Thyroid gland (tissue), 4 donors: ENCODE measurements at regions not wholly inside any gene's neighbourhood (a gene's known extent, or its start where the extent isn't known, plus 50 kb on each side); places are given as distances from the start of the nearest gene placed in this dataset.

ENCODE experiments used
- DNase-seq, 2 donors: peaks; one replicate each; pipeline ENCODE4 v3.0.0-alpha.2; 2019
- H3K27ac ChIP-seq, 3 donors: fragments of 200-600 bp; sonication (generic); 1 replicate in 2 of 3; 2 replicates in 1 of 3; pipeline ENCODE4 v1.5.1; 2016 to 2019; ENCODE audit warnings: mild to moderate bottlenecking in 1 of 3, moderate library complexity in 1 of 3
- H3K27me3 ChIP-seq: fragments of 200-600 bp; sonication (generic); one replicate; pipeline ENCODE4 v1.5.1; 2019
- H3K36me3 ChIP-seq, 2 donors: fragments of 200-600 bp; sonication (generic); one replicate each; pipeline ENCODE4 v1.5.1; 2016 to 2019
- H3K4me1 ChIP-seq, 2 donors: fragments of 200-600 bp; sonication (generic); one replicate each; pipeline ENCODE4 v1.5.1; 2017 to 2019
- H3K4me3 ChIP-seq, 3 donors: fragments of 200-600 bp; sonication (generic); replicated peaks in 1 of 3; 1 replicate in 2 of 3; 2 replicates in 1 of 3; pipeline ENCODE4 v1.5.1; 2016; ENCODE audit warnings: mild to moderate bottlenecking in 1 of 3
- H3K9me3 ChIP-seq: fragments of 200-600 bp; sonication (generic); one replicate; pipeline ENCODE4 v1.5.1; 2017
- POLR2A ChIP-seq, 2 donors: fragments of 450-650 bp; IDR thresholded peaks; one replicate each; pipeline ENCODE4 v1.6.1; 2017; ENCODE audit warnings: antibody characterized with exemption in 2 of 2, mild to moderate bottlenecking in 2 of 2, moderate library complexity in 1 of 2
- WGBS, 2 donors: methylation state at CpG; one replicate each; pipeline ENCODE4 v1.1.5; 2017; 5-methylcytosine and 5-hydroxymethylcytosine counted together
- intact Hi-C: fragments of 100-400 bp; cut with DNase I; formaldehyde crosslinking; loops from one replicate; pipeline ENCODE4 v1.15.1; 2023
- TF ChIP-seq, protein P1 (sequence below), 6 experiments: fragments of 200-600 bp in 3 of 6; fragments of 450-650 bp in 3 of 6; sonication (generic) in 3 of 6; IDR thresholded peaks; one replicate each; pipeline ENCODE4 v1.5.1; 2016 to 2019; ENCODE audit warnings: antibody characterized with exemption in 6 of 6, mild to moderate bottlenecking in 2 of 6, inconsistent platforms in 1 of 6, moderate library complexity in 1 of 6

- TF ChIP-seq POLR2A (IDR thresholded peaks at IDR 0.05), result no peak
- intact Hi-C loops, result no loop called here
- no peaks in the 10 kb centered on the region for H3K27me3 ChIP-seq
- no peak overlapping the region for H3K27ac ChIP-seq
- no peak overlapping the region for H3K4me3 ChIP-seq
- WGBS, 2 donors, result 83 to 88% methylated on average over 2 of the region's 2 CpGs
- no peak for DNase-seq
- H3K4me1 ChIP-seq, result no peaks in the 10 kb centered on the region
- no peaks in the 10 kb centered on the region for H3K36me3 ChIP-seq
- no peaks in the 10 kb centered on the region for H3K9me3 ChIP-seq
These were observed 52.5 kb upstream of the C11orf58 start for GRCh38 chr11:16685914-16686313.

- Histone ChIP-seq H3K4me3 (no peak overlapping the region), H3K36me3 (no peaks in the 10 kb centered on the region), H3K4me1 (no peaks in the 10 kb centered on the region), H3K9me3 (no peaks in the 10 kb centered on the region), H3K27me3 (no peaks in the 10 kb centered on the region), H3K27ac (no peak overlapping the region)
- no peak for DNase-seq
- TF ChIP-seq, protein P1, sequence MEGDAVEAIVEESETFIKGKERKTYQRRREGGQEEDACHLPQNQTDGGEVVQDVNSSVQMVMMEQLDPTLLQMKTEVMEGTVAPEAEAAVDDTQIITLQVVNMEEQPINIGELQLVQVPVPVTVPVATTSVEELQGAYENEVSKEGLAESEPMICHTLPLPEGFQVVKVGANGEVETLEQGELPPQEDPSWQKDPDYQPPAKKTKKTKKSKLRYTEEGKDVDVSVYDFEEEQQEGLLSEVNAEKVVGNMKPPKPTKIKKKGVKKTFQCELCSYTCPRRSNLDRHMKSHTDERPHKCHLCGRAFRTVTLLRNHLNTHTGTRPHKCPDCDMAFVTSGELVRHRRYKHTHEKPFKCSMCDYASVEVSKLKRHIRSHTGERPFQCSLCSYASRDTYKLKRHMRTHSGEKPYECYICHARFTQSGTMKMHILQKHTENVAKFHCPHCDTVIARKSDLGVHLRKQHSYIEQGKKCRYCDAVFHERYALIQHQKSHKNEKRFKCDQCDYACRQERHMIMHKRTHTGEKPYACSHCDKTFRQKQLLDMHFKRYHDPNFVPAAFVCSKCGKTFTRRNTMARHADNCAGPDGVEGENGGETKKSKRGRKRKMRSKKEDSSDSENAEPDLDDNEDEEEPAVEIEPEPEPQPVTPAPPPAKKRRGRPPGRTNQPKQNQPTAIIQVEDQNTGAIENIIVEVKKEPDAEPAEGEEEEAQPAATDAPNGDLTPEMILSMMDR (IDR thresholded peaks at IDR 0.05), result no peak
- no peak for TF ChIP-seq POLR2A (IDR thresholded peaks at IDR 0.05)
- WGBS, 2 donors, result 58 to 62% methylated on average over 4 to 5 of the region's 7 CpGs
- intact Hi-C loops, result no loop called here
These were observed 59.9 kb upstream of the C11orf58 start for GRCh38 chr11:16678466-16679116.

DNA sequence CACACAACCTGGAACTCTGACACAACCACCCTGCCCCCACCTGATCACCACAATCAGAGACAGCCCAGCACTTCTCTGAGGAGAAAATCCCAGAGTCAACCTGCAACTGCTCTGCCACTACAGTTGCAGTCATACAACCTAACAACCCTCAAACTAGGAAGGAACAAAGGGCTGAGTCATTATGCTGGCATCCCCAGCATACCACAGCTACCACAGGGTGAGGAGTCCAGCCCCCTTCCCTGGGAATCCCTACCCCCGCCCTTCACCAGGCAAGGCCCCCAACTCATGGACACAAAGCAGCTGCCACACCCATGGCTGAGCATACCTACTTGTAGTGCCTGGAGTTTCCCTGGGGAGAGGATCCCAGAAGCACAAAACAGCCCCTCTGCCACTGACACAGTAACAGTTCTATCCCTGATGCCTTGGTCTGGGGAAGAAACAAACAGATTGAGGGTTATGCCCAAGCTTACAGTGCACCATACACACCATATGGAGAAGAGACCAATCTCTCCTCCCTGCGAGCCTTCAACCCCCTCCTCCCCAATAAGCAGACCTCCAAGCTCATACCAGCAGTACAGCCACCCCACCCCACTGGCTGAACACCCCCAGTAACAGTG, 68.5 kb upstream of the C11orf58 start:
- DNase-seq, result no peak
- WGBS, 2 donors, result 68 to 100% methylated on average over 1 to 2 of the region's 2 CpGs
- no peaks in the 10 kb centered on the region for H3K4me1 ChIP-seq
- H3K4me3 ChIP-seq, result no peak overlapping the region
- TF ChIP-seq POLR2A (IDR thresholded peaks at IDR 0.05), result no peak
- TF ChIP-seq, protein P1 (IDR thresholded peaks at IDR 0.05), result no peak
- no peaks in the 10 kb centered on the region for H3K27me3 ChIP-seq
- no peak overlapping the region for H3K27ac ChIP-seq
- no peaks in the 10 kb centered on the region for H3K36me3 ChIP-seq
- no peaks in the 10 kb centered on the region for H3K9me3 ChIP-seq
- intact Hi-C loops, result no loop called here

- Histone ChIP-seq H3K36me3 (no peaks in the 10 kb centered on the region), H3K9me3 (no peaks in the 10 kb centered on the region), H3K27me3 (no peaks in the 10 kb centered on the region), H3K4me3 (no peak overlapping the region), H3K4me1 (no peaks in the 10 kb centered on the region), H3K27ac (no peak overlapping the region)
- DNase-seq, result no peak
- 83 to 84% methylated on average over 9 of the region's 9 CpGs for WGBS, 2 donors
- intact Hi-C loops, result no loop called here
- TF ChIP-seq, protein P1 (IDR thresholded peaks at IDR 0.05), result peak in 1 of 6 experiments; percentile 12
- no peak for TF ChIP-seq POLR2A (IDR thresholded peaks at IDR 0.05)
These were observed 105.9 kb upstream of the C11orf58 start for GRCh38 chr11:16632295-16633200.

- Histone ChIP-seq H3K4me1 (no peaks in the 10 kb centered on the region), H3K4me3 (no peak overlapping the region), H3K27ac (no peak overlapping the region), H3K36me3 (no peaks in the 10 kb centered on the region), H3K9me3 (no peaks in the 10 kb centered on the region), H3K27me3 (no peaks in the 10 kb centered on the region)
- no peak for DNase-seq
- TF ChIP-seq, protein P1 (IDR thresholded peaks at IDR 0.05), result no peak
- no peak for TF ChIP-seq POLR2A (IDR thresholded peaks at IDR 0.05)
- intact Hi-C loops, result no loop called here
These were observed 107.8 kb upstream of the C11orf58 start for GRCh38 chr11:16630651-16631050.
